ENCODE measurements at regions not wholly inside any gene's neighbourhood (a gene's known extent, or its start where the extent isn't known, plus 50 kb on each side); places are given as distances from the start of the nearest gene placed in this dataset.

DNA sequence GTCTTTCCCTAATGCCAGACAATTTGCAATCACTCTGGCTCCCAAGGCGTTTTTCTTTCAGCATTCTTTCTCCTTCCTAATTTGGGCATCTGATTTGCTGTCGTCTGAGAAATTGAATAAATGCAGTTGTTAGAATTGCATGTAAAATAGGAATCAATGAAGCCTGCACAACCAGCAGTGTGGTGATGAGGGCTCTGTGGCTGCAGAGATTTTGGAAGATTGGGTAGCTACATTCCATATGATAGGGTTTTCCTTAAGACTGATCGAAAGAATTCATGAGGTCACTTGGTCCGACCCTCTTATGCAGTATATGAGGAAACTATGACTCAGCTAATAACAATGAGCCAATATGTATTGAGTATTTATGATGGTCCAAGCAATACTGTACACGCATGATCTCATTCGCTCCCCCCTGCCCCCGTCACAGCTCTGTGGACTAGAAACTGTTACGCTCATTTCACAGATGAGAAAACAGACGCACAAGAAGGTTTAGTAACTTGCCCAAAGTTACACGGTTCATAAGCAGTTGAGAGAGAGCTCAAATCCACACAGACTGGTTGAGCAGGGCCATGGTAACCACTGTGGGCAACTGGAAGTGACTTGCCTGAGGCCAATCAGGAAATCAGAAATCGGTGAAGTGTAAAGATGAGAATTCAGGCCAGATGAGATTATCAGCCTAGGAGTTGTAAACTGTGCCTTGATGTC is 527.2 kb downstream of the GATA3 start:
- TF ChIP-seq CTCF (IDR thresholded peaks at IDR 0.05; ENCODE audit: extremely low read depth in 1 of 2, insufficient read depth in 1 of 2, low read depth in 1 of 2, low read length in 2 of 2) (no peak), FOS (IDR thresholded peaks at IDR 0.05; ENCODE audit: borderline replicate concordance, insufficient read depth, low read length) (no peak)

All from endothelial cell of umbilical vein (primary cell).